Left ventricle myocardium inferior (tissue), 1 donor: ENCODE measurements at regions not wholly inside any gene's neighbourhood (a gene's known extent, or its start where the extent isn't known, plus 50 kb on each side); places are given as distances from the start of the nearest gene placed in this dataset.

Experiments used
- DNase-seq: peaks from one replicate; pipeline ENCODE4 v3.0.0-alpha.2; 2020
- H3K27ac ChIP-seq: fragments of 200-600 bp; replicated peaks from 2 replicates; pipeline ENCODE4 v1.8.0; 2021
- H3K27me3 ChIP-seq: fragments of 200-600 bp; 2 replicates; pipeline ENCODE4 v1.8.0; 2021; ENCODE audit warnings: low read depth
- H3K36me3 ChIP-seq: fragments of 200-600 bp; 2 replicates; pipeline ENCODE4 v1.8.0; 2021
- H3K4me1 ChIP-seq: fragments of 200-600 bp; 2 replicates; pipeline ENCODE4 v1.8.0; 2021
- H3K4me3 ChIP-seq: fragments of 200-600 bp; 2 replicates; pipeline ENCODE4 v1.8.0; 2021; ENCODE audit warnings: mild to moderate bottlenecking, moderate library complexity
- H3K9me3 ChIP-seq: fragments of 200-600 bp; replicated peaks from 2 replicates; pipeline ENCODE4 v1.8.0; 2021
- intact Hi-C: fragments of 100-400 bp; cut with micrococcal nuclease; formaldehyde crosslinking; loops from one replicate; pipeline ENCODE4 v1.11.0; 2022
- TF ChIP-seq, protein P1 (sequence below): fragments of 200-600 bp; IDR thresholded peaks from 2 replicates; pipeline ENCODE4 v1.8.0; 2021; ENCODE audit warnings: antibody characterized with exemption, mild to moderate bottlenecking, borderline replicate concordance
- donor health status: DM: no; HTN: yes; CAD: no; lungs with severe emphysema.

DNA sequence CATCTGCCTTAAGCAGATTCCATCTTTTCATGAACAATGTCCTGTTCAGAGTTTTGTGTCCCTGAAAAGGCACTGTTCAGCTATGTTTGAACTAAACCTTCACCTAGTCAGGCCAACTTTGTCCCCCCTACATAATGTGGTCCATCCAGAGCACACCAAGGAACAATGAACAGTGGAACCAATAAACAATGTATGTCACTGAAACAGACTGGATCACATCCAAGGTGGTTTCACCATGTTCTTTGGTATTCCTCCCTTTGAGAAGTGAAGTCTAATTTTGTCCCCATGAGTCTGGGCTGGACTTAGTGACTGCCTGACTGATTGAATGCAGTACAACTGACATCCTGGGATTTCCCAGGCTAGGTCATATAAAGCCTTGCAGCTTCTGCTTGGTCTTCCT is 174.5 kb downstream of the SLC24A2 start:
- no peaks in the 10 kb centered on the region for H3K9me3 ChIP-seq
- H3K27me3 ChIP-seq = no peaks in the 10 kb centered on the region
- H3K4me3 ChIP-seq = no peak overlapping the region
- no peak for DNase-seq
- TF ChIP-seq, protein P1, sequence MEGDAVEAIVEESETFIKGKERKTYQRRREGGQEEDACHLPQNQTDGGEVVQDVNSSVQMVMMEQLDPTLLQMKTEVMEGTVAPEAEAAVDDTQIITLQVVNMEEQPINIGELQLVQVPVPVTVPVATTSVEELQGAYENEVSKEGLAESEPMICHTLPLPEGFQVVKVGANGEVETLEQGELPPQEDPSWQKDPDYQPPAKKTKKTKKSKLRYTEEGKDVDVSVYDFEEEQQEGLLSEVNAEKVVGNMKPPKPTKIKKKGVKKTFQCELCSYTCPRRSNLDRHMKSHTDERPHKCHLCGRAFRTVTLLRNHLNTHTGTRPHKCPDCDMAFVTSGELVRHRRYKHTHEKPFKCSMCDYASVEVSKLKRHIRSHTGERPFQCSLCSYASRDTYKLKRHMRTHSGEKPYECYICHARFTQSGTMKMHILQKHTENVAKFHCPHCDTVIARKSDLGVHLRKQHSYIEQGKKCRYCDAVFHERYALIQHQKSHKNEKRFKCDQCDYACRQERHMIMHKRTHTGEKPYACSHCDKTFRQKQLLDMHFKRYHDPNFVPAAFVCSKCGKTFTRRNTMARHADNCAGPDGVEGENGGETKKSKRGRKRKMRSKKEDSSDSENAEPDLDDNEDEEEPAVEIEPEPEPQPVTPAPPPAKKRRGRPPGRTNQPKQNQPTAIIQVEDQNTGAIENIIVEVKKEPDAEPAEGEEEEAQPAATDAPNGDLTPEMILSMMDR = no peak
- intact Hi-C loops = no loop called here
- H3K36me3 ChIP-seq = no peaks in the 10 kb centered on the region
- H3K4me1 ChIP-seq = no peaks in the 10 kb centered on the region
- H3K27ac ChIP-seq = no peak overlapping the region

DNA sequence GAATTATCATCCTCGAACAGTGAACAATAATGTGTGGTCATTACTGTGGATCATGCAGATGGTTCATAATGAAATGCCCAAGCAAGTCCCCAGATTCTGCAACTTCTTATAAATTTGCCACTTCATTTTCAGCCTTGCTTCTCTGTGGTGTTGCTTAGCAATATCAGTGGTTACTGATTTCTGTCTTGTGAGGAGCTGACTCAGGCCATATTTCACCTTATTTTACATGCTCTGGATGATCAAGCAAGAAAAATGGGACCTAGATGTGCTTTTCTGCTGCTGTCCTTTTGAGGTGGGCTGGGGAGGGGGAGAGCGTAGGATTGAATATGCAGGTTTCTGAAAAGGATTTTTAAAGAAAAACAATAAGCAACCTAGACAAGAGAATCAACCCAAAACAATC is 188.3 kb downstream of the SLC24A2 start:
- Histone ChIP-seq H3K4me3 (no peak overlapping the region), H3K4me1 (no peaks in the 10 kb centered on the region), H3K9me3 (no peaks in the 10 kb centered on the region), H3K27me3 (no peaks in the 10 kb centered on the region), H3K27ac (no peak overlapping the region), H3K36me3 (no peaks in the 10 kb centered on the region)
- DNase-seq = no peak
- intact Hi-C loops = no loop called here
- TF ChIP-seq, protein P1 = no peak

GRCh38 chr9:19598722-19599121 is 189.9 kb downstream of the ACER2 start:
- no peak overlapping the region for H3K4me3 ChIP-seq
- no peaks in the 10 kb centered on the region for H3K36me3 ChIP-seq
- no peak overlapping the region for H3K27ac ChIP-seq
- DNase-seq = no peak
- no peaks in the 10 kb centered on the region for H3K4me1 ChIP-seq
- intact Hi-C loops = no loop called here
- TF ChIP-seq, protein P1 = no peak
- H3K9me3 ChIP-seq = no peaks in the 10 kb centered on the region
- H3K27me3 ChIP-seq = no peaks in the 10 kb centered on the region

DNA sequence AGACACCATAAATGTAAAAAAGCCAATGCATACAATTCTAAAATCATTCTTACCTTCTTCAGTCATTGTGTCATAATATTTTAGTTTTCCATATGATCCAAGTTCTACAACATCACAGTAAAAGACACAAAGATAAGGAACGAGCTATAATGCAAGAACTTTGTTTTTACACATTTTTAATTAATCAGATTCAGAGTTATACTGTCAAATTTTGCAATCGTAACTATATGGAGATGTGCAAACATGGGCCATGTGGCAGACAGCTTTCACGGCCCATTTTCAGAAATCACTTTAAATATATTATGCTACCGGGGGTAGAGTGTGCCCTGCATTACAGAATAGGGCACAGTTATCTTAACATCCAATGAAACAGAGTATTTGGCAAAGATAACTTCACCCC is 188.4 kb downstream of the ACER2 start:
- TF ChIP-seq, protein P1 = no peak
- no peak overlapping the region for H3K4me3 ChIP-seq
- intact Hi-C loops = no loop called here
- peaks cover 6% of the 10 kb centered on the region for H3K27me3 ChIP-seq
- no peaks in the 10 kb centered on the region for H3K9me3 ChIP-seq
- no peaks in the 10 kb centered on the region for H3K36me3 ChIP-seq
- DNase-seq = no peak
- H3K4me1 ChIP-seq = no peaks in the 10 kb centered on the region
- no peak overlapping the region for H3K27ac ChIP-seq

GRCh38 chr9:19595003-19595402 is 186.2 kb downstream of the ACER2 start:
- Histone ChIP-seq H3K27me3 (peaks cover 6% of the 10 kb centered on the region), H3K4me3 (no peak overlapping the region), H3K36me3 (no peaks in the 10 kb centered on the region), H3K4me1 (no peaks in the 10 kb centered on the region), H3K9me3 (no peaks in the 10 kb centered on the region), H3K27ac (no peak overlapping the region)
- TF ChIP-seq, protein P1 = no peak
- intact Hi-C loops = no loop called here
- DNase-seq = no peak

DNA sequence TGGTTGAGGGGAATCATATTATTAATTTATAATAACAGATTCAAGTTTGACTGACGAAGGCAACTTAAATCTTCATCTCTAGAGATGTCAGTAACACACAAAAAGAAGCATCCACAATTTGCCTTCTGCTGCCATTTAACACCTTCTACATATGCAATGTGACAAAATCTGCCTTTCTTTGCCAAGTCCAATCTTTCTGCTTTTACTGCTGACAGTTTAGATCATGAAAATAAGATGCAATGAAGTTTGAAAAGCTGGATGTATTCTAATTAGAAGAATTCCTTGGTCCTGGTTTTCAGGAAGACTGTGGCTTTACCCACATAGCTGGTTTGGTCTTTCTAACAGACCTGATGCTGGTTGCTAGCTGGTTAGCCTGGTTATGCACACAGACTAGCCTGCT is 178.9 kb downstream of the ACER2 start:
- Histone ChIP-seq H3K4me1 (no peaks in the 10 kb centered on the region), H3K36me3 (no peaks in the 10 kb centered on the region), H3K9me3 (peaks cover 16% of the 10 kb centered on the region), H3K4me3 (no peak overlapping the region), H3K27me3 (no peaks in the 10 kb centered on the region), H3K27ac (no peak overlapping the region)
- intact Hi-C loops = no loop called here
- TF ChIP-seq, protein P1 = no peak
- DNase-seq = no peak
